H9 (cell line): ENCODE measurements at regions not wholly inside any gene's neighbourhood (a gene's known extent, or its start where the extent isn't known, plus 50 kb on each side); places are given as distances from the start of the nearest gene placed in this dataset.

ENCODE experiments used
- DNase-seq: peaks from one replicate; pipeline ENCODE4 v3.0.0-alpha.2; 2017
- H2AFZ ChIP-seq: one replicate; pipeline ENCODE4 v1.6.1; 2013; ENCODE audit warnings: mild to moderate bottlenecking, low read length, control low read depth, moderate library complexity
- H2AK5ac ChIP-seq: 2 replicates; pipeline ENCODE4 v1.6.1; 2013; ENCODE audit warnings: low read length, control low read depth, mixed read lengths; ENCODE audit not compliant: insufficient read length
- H2BK120ac ChIP-seq: one replicate; pipeline ENCODE4 v1.6.1; 2013; ENCODE audit warnings: low read depth, mild to moderate bottlenecking, low read length, control low read depth, inconsistent platforms; ENCODE audit not compliant: poor library complexity, severe bottlenecking
- H2BK12ac ChIP-seq: 2 replicates; pipeline ENCODE4 v1.6.1; 2013; ENCODE audit warnings: low read length, control low read depth, mixed read lengths, low read depth; ENCODE audit not compliant: insufficient read length
- H2BK15ac ChIP-seq: 2 replicates; pipeline ENCODE4 v1.6.1; 2013; ENCODE audit warnings: low read depth, low read length, control low read depth
- H2BK20ac ChIP-seq: one replicate; pipeline ENCODE4 v1.6.1; 2013; ENCODE audit warnings: low read depth, mild to moderate bottlenecking, low read length, control low read depth, inconsistent platforms; ENCODE audit not compliant: poor library complexity, severe bottlenecking
- H2BK5ac ChIP-seq: 2 replicates; pipeline ENCODE4 v1.6.1; 2013; ENCODE audit warnings: low read length, control low read depth, mixed read lengths; ENCODE audit not compliant: insufficient read length
- H3K14ac ChIP-seq: 2 replicates; pipeline ENCODE4 v1.6.1; 2013; ENCODE audit warnings: low read length, control low read depth; ENCODE audit not compliant: insufficient read depth
- H3K18ac ChIP-seq: 2 replicates; pipeline ENCODE4 v1.6.1; 2013; ENCODE audit warnings: low read depth, mild to moderate bottlenecking, mixed read lengths, low read length, control low read depth; ENCODE audit not compliant: insufficient read length
- H3K23ac ChIP-seq: 2 replicates; pipeline ENCODE4 v1.6.1; 2013; ENCODE audit warnings: low read length, control low read depth, mixed read lengths, low read depth; ENCODE audit not compliant: insufficient read length
- H3K23me2 ChIP-seq: 2 replicates; pipeline ENCODE4 v1.6.1; 2013; ENCODE audit warnings: low read depth, mild to moderate bottlenecking, mixed read lengths, low read length, control low read depth; ENCODE audit not compliant: insufficient read length, poor library complexity, severe bottlenecking
- H3K27ac ChIP-seq: 2 replicates; pipeline ENCODE4 v1.5.1; 2013; ENCODE audit warnings: low read length, control low read depth, mixed read lengths, low read depth; ENCODE audit not compliant: insufficient read length
- H3K27me3 ChIP-seq: 2 replicates; pipeline ENCODE4 v1.6.1; 2013; ENCODE audit warnings: low read length, control low read depth, inconsistent platforms; ENCODE audit not compliant: insufficient read depth
- H3K4ac ChIP-seq: 2 replicates; pipeline ENCODE4 v1.6.1; 2013; ENCODE audit warnings: low read depth, mild to moderate bottlenecking, control low read depth, inconsistent platforms, low read length, moderate library complexity
- H3K4me1 ChIP-seq: 2 replicates; pipeline ENCODE4 v1.6.1; 2013; ENCODE audit warnings: low read length, control low read depth, inconsistent platforms; ENCODE audit not compliant: insufficient read depth
- H3K4me2 ChIP-seq: 2 replicates; pipeline ENCODE4 v1.6.1; 2013; ENCODE audit warnings: low read length, control low read depth, mixed read lengths; ENCODE audit not compliant: insufficient read length, insufficient read depth
- H3K56ac ChIP-seq: 2 replicates; pipeline ENCODE4 v1.6.1; 2013; ENCODE audit warnings: low read depth, mild to moderate bottlenecking, mixed read lengths, low read length, control low read depth; ENCODE audit not compliant: insufficient read length
- H3K79me1 ChIP-seq: 2 replicates; pipeline ENCODE4 v1.6.1; 2013; ENCODE audit warnings: low read depth, mild to moderate bottlenecking, moderate library complexity, low read length, control low read depth, inconsistent platforms; ENCODE audit not compliant: insufficient read depth, poor library complexity, severe bottlenecking
- H3K79me2 ChIP-seq: 2 replicates; pipeline ENCODE4 v1.6.1; 2013; ENCODE audit warnings: low read length, control low read depth, inconsistent platforms; ENCODE audit not compliant: insufficient read depth
- H3K9ac ChIP-seq: 2 replicates; pipeline ENCODE4 v1.6.1; 2013; ENCODE audit warnings: low read length, control low read depth, mixed read lengths; ENCODE audit not compliant: insufficient read length; ENCODE audit errors: extremely low read depth
- H3K9me3 ChIP-seq: one replicate; pipeline ENCODE4 v1.6.1; 2013; ENCODE audit warnings: low read depth, low read length, inconsistent platforms; ENCODE audit not compliant: control insufficient read depth
- H3T11ph ChIP-seq: one replicate; pipeline ENCODE4 v1.6.1; 2013; ENCODE audit warnings: mild to moderate bottlenecking, low read length, control low read depth, inconsistent platforms
- H4K20me1 ChIP-seq: one replicate; pipeline ENCODE4 v1.6.1; 2013; ENCODE audit not compliant: control insufficient read depth, insufficient read length, insufficient read depth
- H4K5ac ChIP-seq: 2 replicates; pipeline ENCODE4 v1.6.1; 2013; ENCODE audit warnings: low read depth, mild to moderate bottlenecking, mixed read lengths, low read length, control low read depth; ENCODE audit not compliant: insufficient read length
- H4K8ac ChIP-seq: replicated peaks from 2 replicates; pipeline ENCODE4 v1.6.1; 2013; ENCODE audit warnings: low read length, control low read depth, mixed read lengths, low read depth; ENCODE audit not compliant: insufficient read length
- H4K91ac ChIP-seq: 2 replicates; pipeline ENCODE4 v1.6.1; 2013; ENCODE audit warnings: low read depth, mild to moderate bottlenecking, moderate library complexity, mixed read lengths, low read length, control low read depth; ENCODE audit not compliant: insufficient read length
- H3K27ac Mint-ChIP-seq, 3 experiments: 2 replicates in 2 of 3; 3 replicates in 1 of 3; pipeline ENCODE4 v1.8.0; 2020 to 2021; ENCODE audit warnings: mixed read lengths in 3 of 3, mild to moderate bottlenecking in 1 of 3, moderate library complexity in 1 of 3
- H3K27me3 Mint-ChIP-seq: 2 replicates; pipeline ENCODE4 v1.8.0; 2021; ENCODE audit warnings: low read depth, mild to moderate bottlenecking, moderate library complexity, mixed read lengths
- H3K36me3 Mint-ChIP-seq, 3 experiments: 2 replicates in 2 of 3; 3 replicates in 1 of 3; pipeline ENCODE4 v1.8.0; 2020 to 2021; ENCODE audit warnings: low read depth in 3 of 3, mixed read lengths in 3 of 3; ENCODE audit not compliant: insufficient read depth in 1 of 3
- H3K4me1 Mint-ChIP-seq, 2 experiments: 2 replicates each; pipeline ENCODE4 v1.8.0; 2020; ENCODE audit warnings: mixed read lengths in 2 of 2
- H3K4me3 Mint-ChIP-seq, 2 experiments: 2 replicates in 1 of 2; 3 replicates in 1 of 2; pipeline ENCODE4 v1.8.0; 2020 to 2021; ENCODE audit warnings: mild to moderate bottlenecking in 2 of 2, mixed read lengths in 2 of 2, moderate library complexity in 1 of 2
- H3K9me3 Mint-ChIP-seq, 2 experiments: 2 replicates in 1 of 2; 3 replicates in 1 of 2; pipeline ENCODE4 v1.8.0; 2020; ENCODE audit warnings: mild to moderate bottlenecking in 2 of 2, mixed read lengths in 2 of 2, moderate library complexity in 1 of 2
- CTCF ChIP-seq: fragments of 200-600 bp; sonication (generic); conservative IDR thresholded peaks from 3 replicates; pipeline ENCODE4 v1.8.0; 2021; ENCODE audit warnings: antibody characterized with exemption, mild to moderate bottlenecking
- WGBS: extraction: QIAGEN DNeasy Blood & Tissue Kit; methylation state at CpG from one replicate; pipeline ENCODE4 v1.1.7; 2013; ENCODE audit warnings: missing lambda C conversion rate, low lambda C conversion rate, mixed read lengths; ENCODE audit not compliant: insufficient read length; ENCODE audit errors: extremely low coverage; 5-methylcytosine and 5-hydroxymethylcytosine counted together

GRCh38 chr13:68984688-68985319, 1122.8 kb upstream of the ATXN8OS start:
- Histone ChIP-seq H2AFZ (no peak overlapping the region), H2BK5ac (no peak overlapping the region), H3K14ac (no peak overlapping the region; the same call in 1 of the 2 replicates), H3K79me2 (no peaks in the 10 kb centered on the region), H2BK120ac (no peak overlapping the region), H3K18ac (no peak overlapping the region), H3K4me2 (no peak overlapping the region), H3K4me1 (no peaks in the 10 kb centered on the region; the same call in 1 of the 2 replicates), H4K5ac (no peak overlapping the region), H4K20me1 (no peaks in the 10 kb centered on the region), H3K4ac (no peak overlapping the region), H2BK15ac (no peak overlapping the region), H4K8ac (no peak overlapping the region), H3T11ph (no peak overlapping the region), H2AK5ac (no peak overlapping the region), H3K9me3 (no peaks in the 10 kb centered on the region), H3K23me2 (no peaks in the 10 kb centered on the region), H3K27ac (no peak overlapping the region), H3K9ac (no peak overlapping the region), H2BK12ac (no peak overlapping the region), H3K56ac (no peak overlapping the region), H2BK20ac (no peak overlapping the region), H4K91ac (no peak overlapping the region), H3K23ac (no peak overlapping the region), H3K79me1 (no peaks in the 10 kb centered on the region), H3K27me3 (no peaks in the 10 kb centered on the region)
- H3K27me3 Mint-ChIP-seq: no peaks in the 10 kb centered on the region
- no peak for TF ChIP-seq CTCF
- peaks cover 4 to 13% (median 8%) of the 10 kb centered on the region in 3 experiments for H3K36me3 Mint-ChIP-seq
- DNase-seq: no peak
- H3K4me1 Mint-ChIP-seq: peaks cover 8 to 11% of the 10 kb centered on the region in 2 experiments
- H3K9me3 Mint-ChIP-seq: peaks cover 7 to 8% of the 10 kb centered on the region in 2 experiments; a peak in 4 of 5 replicates
- no CpG with 5 or more reads among the region's 37 CpGs for WGBS
- H3K27ac Mint-ChIP-seq: no peak overlapping the region
- no peak overlapping the region; a peak in 1 of 5 replicates for H3K4me3 Mint-ChIP-seq
